A549 (cell line): ENCODE measurements at regions not wholly inside any gene's neighbourhood (a gene's known extent, or its start where the extent isn't known, plus 50 kb on each side); places are given as distances from the start of the nearest gene placed in this dataset.
"Not testable (repeated sequence)": the region's sequence is repeated elsewhere in the genome, so short reads cannot be mapped to it uniquely, and the experiment has no call there.

Source experiments
- EHMT2 ChIP-seq: fragments of 200-600 bp; sonication (generic); IDR thresholded peaks from 2 replicates; pipeline ENCODE4 v1.6.1; 2016; ENCODE audit warnings: antibody characterized with exemption, low read depth, mild to moderate bottlenecking, moderate library complexity
- RCOR1 ChIP-seq: fragments of 150-350 bp; IDR thresholded peaks from 2 replicates; pipeline ENCODE4 v1.6.1; 2014; ENCODE audit warnings: antibody characterized with exemption, low read length, low read depth
- TF ChIP-seq, protein P1 (sequence below): fragments of 200-600 bp; sonication (generic); IDR thresholded peaks from 2 replicates; pipeline ENCODE4 v1.6.1; 2016; ENCODE audit warnings: antibody characterized with exemption, mild to moderate bottlenecking, moderate library complexity

DNA sequence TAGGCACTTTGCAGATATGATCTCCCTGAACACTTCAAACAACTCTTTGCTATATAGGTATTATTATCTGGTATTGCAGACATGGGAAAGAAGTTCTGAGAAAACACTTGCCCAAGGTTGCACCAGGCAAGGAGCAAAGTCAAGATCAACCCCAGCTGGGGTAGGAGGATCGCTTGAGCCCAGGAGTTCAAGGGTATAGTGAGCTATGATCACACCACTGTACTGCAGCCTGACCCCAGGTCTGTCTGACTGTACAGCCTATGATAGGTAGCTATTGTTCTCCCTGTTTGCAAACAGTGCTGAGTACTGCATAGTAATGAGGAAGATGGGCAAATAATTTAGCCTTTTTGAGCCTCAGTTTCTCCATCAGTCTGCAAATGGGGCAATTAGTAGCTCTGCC is 60.5 kb upstream of the GRK3 start:
- TF ChIP-seq EHMT2, RCOR1: not testable (repeated sequence)
- TF ChIP-seq, protein P1, sequence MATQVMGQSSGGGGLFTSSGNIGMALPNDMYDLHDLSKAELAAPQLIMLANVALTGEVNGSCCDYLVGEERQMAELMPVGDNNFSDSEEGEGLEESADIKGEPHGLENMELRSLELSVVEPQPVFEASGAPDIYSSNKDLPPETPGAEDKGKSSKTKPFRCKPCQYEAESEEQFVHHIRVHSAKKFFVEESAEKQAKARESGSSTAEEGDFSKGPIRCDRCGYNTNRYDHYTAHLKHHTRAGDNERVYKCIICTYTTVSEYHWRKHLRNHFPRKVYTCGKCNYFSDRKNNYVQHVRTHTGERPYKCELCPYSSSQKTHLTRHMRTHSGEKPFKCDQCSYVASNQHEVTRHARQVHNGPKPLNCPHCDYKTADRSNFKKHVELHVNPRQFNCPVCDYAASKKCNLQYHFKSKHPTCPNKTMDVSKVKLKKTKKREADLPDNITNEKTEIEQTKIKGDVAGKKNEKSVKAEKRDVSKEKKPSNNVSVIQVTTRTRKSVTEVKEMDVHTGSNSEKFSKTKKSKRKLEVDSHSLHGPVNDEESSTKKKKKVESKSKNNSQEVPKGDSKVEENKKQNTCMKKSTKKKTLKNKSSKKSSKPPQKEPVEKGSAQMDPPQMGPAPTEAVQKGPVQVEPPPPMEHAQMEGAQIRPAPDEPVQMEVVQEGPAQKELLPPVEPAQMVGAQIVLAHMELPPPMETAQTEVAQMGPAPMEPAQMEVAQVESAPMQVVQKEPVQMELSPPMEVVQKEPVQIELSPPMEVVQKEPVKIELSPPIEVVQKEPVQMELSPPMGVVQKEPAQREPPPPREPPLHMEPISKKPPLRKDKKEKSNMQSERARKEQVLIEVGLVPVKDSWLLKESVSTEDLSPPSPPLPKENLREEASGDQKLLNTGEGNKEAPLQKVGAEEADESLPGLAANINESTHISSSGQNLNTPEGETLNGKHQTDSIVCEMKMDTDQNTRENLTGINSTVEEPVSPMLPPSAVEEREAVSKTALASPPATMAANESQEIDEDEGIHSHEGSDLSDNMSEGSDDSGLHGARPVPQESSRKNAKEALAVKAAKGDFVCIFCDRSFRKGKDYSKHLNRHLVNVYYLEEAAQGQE = not testable (repeated sequence)
